ENCODE measurements at regions not wholly inside any gene's neighbourhood (a gene's known extent, or its start where the extent isn't known, plus 50 kb on each side); places are given as distances from the start of the nearest gene placed in this dataset.

- TF ChIP-seq CTCF (conservative IDR thresholded peaks at IDR 0.05 in 1 of 2, IDR thresholded peaks at IDR 0.05 in 1 of 2; ENCODE audit: low read depth in 1 of 2, low read length in 2 of 2): no peak
- TF ChIP-seq EZH2 (IDR thresholded peaks at IDR 0.05; ENCODE audit: low read length, missing control alignments): no peak
Observed at GRCh38 chr10:84743483-84743882, 415.1 kb downstream of the CCSER2 start.

Data from fibroblast of lung (primary cell).